Smooth muscle cell (in vitro differentiated cells): ENCODE measurements at regions not wholly inside any gene's neighbourhood (a gene's known extent, or its start where the extent isn't known, plus 50 kb on each side); places are given as distances from the start of the nearest gene placed in this dataset.

Experiments used
- DNase-seq: peaks from one replicate; lab custom pipeline; 2025; ENCODE audit not compliant: unreplicated experiment; lab: John Stamatoyannopoulos, UW
- H2AFZ ChIP-seq: fragments of 200-600 bp; sonication (generic); 2 replicates; pipeline ENCODE4 v1.6.0; 2016; ENCODE audit warnings: antibody characterized with exemption, low read depth, mild to moderate bottlenecking
- H3F3A ChIP-seq: fragments of 200-600 bp; sonication (generic); 2 replicates; pipeline ENCODE4 v1.6.0; 2017; ENCODE audit warnings: antibody characterized with exemption, low read depth
- H3K27ac ChIP-seq: fragments of 200-600 bp; sonication (generic); 2 replicates; pipeline ENCODE4 v1.5.1; 2016; ENCODE audit warnings: low read depth, mild to moderate bottlenecking
- H3K27me3 ChIP-seq: fragments of 200-600 bp; sonication (generic); 2 replicates; pipeline ENCODE4 v1.6.1; 2016; ENCODE audit warnings: low read depth, mild to moderate bottlenecking
- H3K36me3 ChIP-seq: fragments of 200-600 bp; sonication (generic); 2 replicates; pipeline ENCODE4 v1.5.1; 2016; ENCODE audit warnings: low read depth
- H3K4me1 ChIP-seq: fragments of 200-600 bp; sonication (generic); 2 replicates; pipeline ENCODE4 v1.5.1; 2016; ENCODE audit warnings: low read depth
- H3K4me2 ChIP-seq: fragments of 200-600 bp; sonication (generic); 2 replicates; pipeline ENCODE4 v1.6.0; 2016; ENCODE audit warnings: mild to moderate bottlenecking
- H3K4me3 ChIP-seq: fragments of 200-600 bp; sonication (generic); 2 replicates; pipeline ENCODE4 v1.5.1; 2016; ENCODE audit warnings: mild to moderate bottlenecking
- H3K79me2 ChIP-seq: fragments of 200-600 bp; sonication (generic); 2 replicates; pipeline ENCODE4 v1.6.0; 2016; ENCODE audit warnings: low read depth, mild to moderate bottlenecking
- H3K9ac ChIP-seq: fragments of 200-600 bp; sonication (generic); 2 replicates; pipeline ENCODE4 v1.6.0; 2016; ENCODE audit warnings: low read depth
- H3K9me3 ChIP-seq: fragments of 200-600 bp; sonication (generic); replicated peaks from 2 replicates; pipeline ENCODE4 v1.5.1; 2016; ENCODE audit warnings: low read depth
- H4K20me1 ChIP-seq: fragments of 200-600 bp; sonication (generic); 2 replicates; pipeline ENCODE4 v1.6.0; 2016; ENCODE audit warnings: low read depth
- CTCF ChIP-seq: fragments of 200-600 bp; sonication (generic); IDR thresholded peaks from 2 replicates; pipeline ENCODE4 v1.5.1; 2017; ENCODE audit warnings: borderline replicate concordance, mild to moderate bottlenecking, antibody characterized with exemption; ENCODE audit not compliant: insufficient read depth, poor library complexity, severe bottlenecking
- WGBS: methylation state at CpG from one replicate; pipeline ENCODE4 v1.1.7; 2016; ENCODE audit warnings: low lambda C conversion rate; 5-methylcytosine and 5-hydroxymethylcytosine counted together

- Histone ChIP-seq H3K9ac (no peak overlapping the region), H3K36me3 (no peaks in the 10 kb centered on the region), H3K79me2 (no peaks in the 10 kb centered on the region), H3K4me3 (no peak overlapping the region), H3K4me1 (peaks cover 5% of the 10 kb centered on the region), H3K27ac (no peak overlapping the region), H3F3A (no peaks in the 10 kb centered on the region), H2AFZ (no peak overlapping the region), H4K20me1 (no peaks in the 10 kb centered on the region), H3K9me3 (no peaks in the 10 kb centered on the region), H3K4me2 (no peak overlapping the region), H3K27me3 (no peaks in the 10 kb centered on the region)
- no peak for TF ChIP-seq CTCF
- WGBS = 98% methylated on average over 3 of the region's 3 CpGs
- no peak for DNase-seq
Observed at GRCh38 chr1:65626003-65626402, 166.7 kb upstream of the PDE4B start.

GRCh38 chr1:65629788-65630187, 162.9 kb upstream of the PDE4B start:
- TF ChIP-seq CTCF = no peak
- no peaks in the 10 kb centered on the region for H3K9me3 ChIP-seq
- no peaks in the 10 kb centered on the region for H3F3A ChIP-seq
- H3K4me3 ChIP-seq = no peak overlapping the region
- no peaks in the 10 kb centered on the region for H3K36me3 ChIP-seq
- H4K20me1 ChIP-seq = no peaks in the 10 kb centered on the region
- H3K9ac ChIP-seq = no peak overlapping the region
- H3K27me3 ChIP-seq = no peaks in the 10 kb centered on the region
- H3K4me1 ChIP-seq = peaks cover 5% of the 10 kb centered on the region
- WGBS = 89% methylated on average over 2 of the region's 2 CpGs
- H2AFZ ChIP-seq = no peak overlapping the region
- no peak overlapping the region for H3K4me2 ChIP-seq
- H3K27ac ChIP-seq = no peak overlapping the region
- DNase-seq = no peak
- no peaks in the 10 kb centered on the region for H3K79me2 ChIP-seq

GRCh38 chr1:65630855-65631254, 161.8 kb upstream of the PDE4B start:
- TF ChIP-seq CTCF = no peak
- DNase-seq = no peak
- no peak overlapping the region for H3K27ac ChIP-seq
- WGBS = 46% methylated on average over 2 of the region's 2 CpGs
- no peak overlapping the region for H3K4me3 ChIP-seq
- no peaks in the 10 kb centered on the region for H4K20me1 ChIP-seq
- H3K36me3 ChIP-seq = no peaks in the 10 kb centered on the region
- H2AFZ ChIP-seq = no peak overlapping the region
- H3K4me1 ChIP-seq = peaks cover 5% of the 10 kb centered on the region
- H3K79me2 ChIP-seq = no peaks in the 10 kb centered on the region
- H3K9me3 ChIP-seq = no peaks in the 10 kb centered on the region
- no peak overlapping the region for H3K9ac ChIP-seq
- H3F3A ChIP-seq = no peaks in the 10 kb centered on the region
- no peaks in the 10 kb centered on the region for H3K27me3 ChIP-seq
- H3K4me2 ChIP-seq = peak overlapping the region; percentile 29

GRCh38 chr1:65632235-65632634, 160.5 kb upstream of the PDE4B start:
- Histone ChIP-seq H3K4me2 (no peak overlapping the region), H3K79me2 (no peaks in the 10 kb centered on the region), H3K4me1 (peaks cover 5% of the 10 kb centered on the region), H3F3A (no peaks in the 10 kb centered on the region), H4K20me1 (no peaks in the 10 kb centered on the region), H2AFZ (no peak overlapping the region), H3K9me3 (no peaks in the 10 kb centered on the region), H3K36me3 (no peaks in the 10 kb centered on the region), H3K27ac (no peak overlapping the region), H3K4me3 (no peak overlapping the region), H3K27me3 (no peaks in the 10 kb centered on the region), H3K9ac (no peak overlapping the region)
- 91% methylated on average over 2 of the region's 2 CpGs for WGBS
- TF ChIP-seq CTCF = no peak
- no peak for DNase-seq
